ENCODE measurements at regions not wholly inside any gene's neighbourhood (a gene's known extent, or its start where the extent isn't known, plus 50 kb on each side); places are given as distances from the start of the nearest gene placed in this dataset.
"Not testable (repeated sequence)": the region's sequence is repeated elsewhere in the genome, so short reads cannot be mapped to it uniquely, and the experiment has no call there.

- no peaks in the 10 kb centered on the region for H3K36me3 ChIP-seq (ENCODE audit: control insufficient read depth in 5 of 5, insufficient read depth in 5 of 5, low read length in 5 of 5)
- H3K9me3 ChIP-seq (ENCODE audit: control insufficient read depth in 5 of 5, low read length in 5 of 5): peaks cover 0 to under 1% (median 0%) of the 10 kb centered on the region in 5 donors
- H3K27ac ChIP-seq (ENCODE audit: low read depth, low read length): no peak overlapping the region
- H3K27me3 ChIP-seq (ENCODE audit: control insufficient read depth in 5 of 5, insufficient read depth in 4 of 5, low read length in 5 of 5): no peaks in the 10 kb centered on the region
- no peaks in the 10 kb centered on the region for H3K4me1 ChIP-seq (ENCODE audit: control insufficient read depth in 5 of 5, insufficient read depth in 5 of 5, low read length in 5 of 5)
- no peak overlapping the region for H3K9ac ChIP-seq (ENCODE audit: low read length in 5 of 5)
- no peak overlapping the region for H3K4me3 ChIP-seq (ENCODE audit: low read depth in 1 of 5, low read length in 5 of 5)
Measured at GRCh38 chr7:86407291-86407690, 236.4 kb upstream of the GRM3 start.

DNA sequence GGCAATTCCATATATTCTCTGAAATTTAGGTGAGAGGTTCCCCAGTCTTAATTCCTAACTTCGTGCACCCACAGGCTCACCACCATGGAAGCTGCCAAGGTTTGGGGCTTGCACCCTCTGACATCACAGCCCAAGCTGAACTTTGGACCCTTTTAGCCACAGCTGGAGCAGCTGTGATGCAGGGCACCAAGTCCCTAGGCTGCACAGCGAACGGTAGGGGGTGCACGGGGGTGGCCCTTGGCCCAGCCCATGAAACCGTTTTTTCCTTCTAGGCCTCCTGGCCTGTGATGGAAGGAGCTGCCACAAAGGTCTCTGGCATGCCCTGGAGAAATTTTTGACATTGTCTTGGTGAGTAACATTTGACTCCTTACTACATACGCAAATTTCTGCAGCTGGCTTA, 251.9 kb upstream of the GRM3 start:
- no peaks in the 10 kb centered on the region for H3K4me1 ChIP-seq (ENCODE audit: control insufficient read depth in 5 of 5, insufficient read depth in 5 of 5, low read length in 5 of 5)
- H3K27me3 ChIP-seq (ENCODE audit: control insufficient read depth in 5 of 5, insufficient read depth in 4 of 5, low read length in 5 of 5): no peaks in the 10 kb centered on the region
- H3K9me3 ChIP-seq (ENCODE audit: control insufficient read depth in 5 of 5, low read length in 5 of 5): peaks cover 0 to 6% (median 0%) of the 10 kb centered on the region in 5 donors
- no peak overlapping the region for H3K27ac ChIP-seq (ENCODE audit: low read depth, low read length)
- no peak overlapping the region for H3K9ac ChIP-seq (ENCODE audit: low read length in 5 of 5)
- H3K4me3 ChIP-seq (ENCODE audit: low read depth in 1 of 5, low read length in 5 of 5): no peak overlapping the region
- H3K36me3 ChIP-seq (ENCODE audit: control insufficient read depth in 5 of 5, insufficient read depth in 5 of 5, low read length in 5 of 5): no peaks in the 10 kb centered on the region

GRCh38 chr7:86375602-86376001, 268.1 kb upstream of the GRM3 start:
- not testable (repeated sequence) for H3K4me3 ChIP-seq (ENCODE audit: low read depth in 1 of 5, low read length in 5 of 5); H3K9me3 ChIP-seq (ENCODE audit: control insufficient read depth in 5 of 5, low read length in 5 of 5); H3K36me3 ChIP-seq (ENCODE audit: control insufficient read depth in 5 of 5, insufficient read depth in 5 of 5, low read length in 5 of 5); H3K9ac ChIP-seq (ENCODE audit: low read length in 5 of 5); H3K27ac ChIP-seq (ENCODE audit: low read depth, low read length); H3K4me1 ChIP-seq (ENCODE audit: control insufficient read depth in 5 of 5, insufficient read depth in 5 of 5, low read length in 5 of 5); H3K27me3 ChIP-seq (ENCODE audit: control insufficient read depth in 5 of 5, insufficient read depth in 4 of 5, low read length in 5 of 5)

- H3K9me3 ChIP-seq (ENCODE audit: control insufficient read depth in 5 of 5, low read length in 5 of 5): peaks cover 0 to 3% (median 0%) of the 10 kb centered on the region in 5 donors
- H3K36me3 ChIP-seq (ENCODE audit: control insufficient read depth in 5 of 5, insufficient read depth in 5 of 5, low read length in 5 of 5): no peaks in the 10 kb centered on the region
- H3K4me3 ChIP-seq (ENCODE audit: low read depth in 1 of 5, low read length in 5 of 5): no peak overlapping the region
- no peak overlapping the region for H3K9ac ChIP-seq (ENCODE audit: low read length in 5 of 5)
- no peaks in the 10 kb centered on the region for H3K4me1 ChIP-seq (ENCODE audit: control insufficient read depth in 5 of 5, insufficient read depth in 5 of 5, low read length in 5 of 5)
- no peaks in the 10 kb centered on the region for H3K27me3 ChIP-seq (ENCODE audit: control insufficient read depth in 5 of 5, insufficient read depth in 4 of 5, low read length in 5 of 5)
- H3K27ac ChIP-seq (ENCODE audit: low read depth, low read length): no peak overlapping the region
Measured at GRCh38 chr7:86372262-86372661, 271.4 kb upstream of the GRM3 start.

DNA sequence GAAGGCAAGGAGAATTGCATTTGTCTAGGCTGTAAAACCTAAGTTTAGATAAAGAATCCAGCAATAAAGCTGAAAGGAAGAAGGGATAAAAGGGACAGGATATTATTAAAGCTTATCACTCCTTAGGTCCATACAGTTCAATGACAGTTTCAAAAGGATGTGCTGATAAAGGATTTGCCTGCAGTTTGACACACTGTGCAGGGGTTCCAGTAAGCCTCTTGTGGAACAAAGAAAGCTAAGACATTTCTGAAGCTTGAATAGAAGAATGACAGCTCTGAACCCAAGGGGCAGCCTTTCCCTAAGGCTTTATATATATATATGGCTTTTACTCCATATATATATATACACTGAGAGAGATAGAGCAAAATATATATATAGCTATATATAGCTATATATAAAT, 276.8 kb upstream of the GRM3 start:
- H3K36me3 ChIP-seq (ENCODE audit: control insufficient read depth in 5 of 5, insufficient read depth in 5 of 5, low read length in 5 of 5): no peaks in the 10 kb centered on the region

GRCh38 chr7:86340407-86340806, 303.3 kb upstream of the GRM3 start:
- H3K27ac ChIP-seq (ENCODE audit: low read depth, low read length); H3K36me3 ChIP-seq (ENCODE audit: control insufficient read depth in 5 of 5, insufficient read depth in 5 of 5, low read length in 5 of 5): not testable (repeated sequence)

More for the DNA sequence above, 276.8 kb upstream of the GRM3 start:
- H3K27me3 ChIP-seq (ENCODE audit: control insufficient read depth in 5 of 5, insufficient read depth in 4 of 5, low read length in 5 of 5): no peaks in the 10 kb centered on the region
- H3K4me3 ChIP-seq (ENCODE audit: low read depth in 1 of 5, low read length in 5 of 5): no peak overlapping the region
- H3K9ac ChIP-seq (ENCODE audit: low read length in 5 of 5): no peak overlapping the region
- H3K27ac ChIP-seq (ENCODE audit: low read depth, low read length): no peak overlapping the region
- peaks cover 0 to 3% (median 0%) of the 10 kb centered on the region in 5 donors for H3K9me3 ChIP-seq (ENCODE audit: control insufficient read depth in 5 of 5, low read length in 5 of 5)
- no peaks in the 10 kb centered on the region for H3K4me1 ChIP-seq (ENCODE audit: control insufficient read depth in 5 of 5, insufficient read depth in 5 of 5, low read length in 5 of 5)

DNA sequence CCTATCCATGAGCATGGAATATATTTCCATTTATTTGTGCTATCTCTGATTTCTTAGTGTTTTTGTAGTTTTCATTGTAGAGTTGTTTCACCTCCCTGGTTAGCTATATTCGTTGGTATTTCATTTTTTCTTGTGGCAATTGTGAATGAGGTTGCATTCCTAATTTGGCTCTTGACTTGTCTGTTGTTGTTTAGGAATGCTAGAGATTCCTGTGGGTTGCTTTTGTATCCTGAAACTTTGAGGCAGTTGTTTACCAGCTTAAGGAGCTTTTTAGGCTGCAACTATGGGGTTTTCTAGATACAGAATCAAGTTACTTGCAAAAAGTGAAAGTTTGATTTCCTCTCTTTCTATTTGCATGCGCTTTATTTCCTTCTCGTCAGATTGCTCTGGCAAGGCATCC, 304.7 kb upstream of the GRM3 start:
- Histone ChIP-seq H3K9me3 (ENCODE audit: control insufficient read depth in 5 of 5, low read length in 5 of 5) (no peaks in the 10 kb centered on the region), H3K27me3 (ENCODE audit: control insufficient read depth in 5 of 5, insufficient read depth in 4 of 5, low read length in 5 of 5) (no peaks in the 10 kb centered on the region), H3K9ac (ENCODE audit: low read length in 5 of 5) (no peak overlapping the region), H3K27ac (ENCODE audit: low read depth, low read length) (no peak overlapping the region), H3K4me1 (ENCODE audit: control insufficient read depth in 5 of 5, insufficient read depth in 5 of 5, low read length in 5 of 5) (no peaks in the 10 kb centered on the region), H3K36me3 (ENCODE audit: control insufficient read depth in 5 of 5, insufficient read depth in 5 of 5, low read length in 5 of 5) (no peaks in the 10 kb centered on the region), H3K4me3 (ENCODE audit: low read depth in 1 of 5, low read length in 5 of 5) (no peak overlapping the region)

More at GRCh38 chr7:86340407-86340806, 303.3 kb upstream of the GRM3 start:
- H3K4me1 ChIP-seq (ENCODE audit: control insufficient read depth in 5 of 5, insufficient read depth in 5 of 5, low read length in 5 of 5); H3K27me3 ChIP-seq (ENCODE audit: control insufficient read depth in 5 of 5, insufficient read depth in 4 of 5, low read length in 5 of 5); H3K9me3 ChIP-seq (ENCODE audit: control insufficient read depth in 5 of 5, low read length in 5 of 5); H3K9ac ChIP-seq (ENCODE audit: low read length in 5 of 5); H3K4me3 ChIP-seq (ENCODE audit: low read depth in 1 of 5, low read length in 5 of 5): not testable (repeated sequence)

DNA sequence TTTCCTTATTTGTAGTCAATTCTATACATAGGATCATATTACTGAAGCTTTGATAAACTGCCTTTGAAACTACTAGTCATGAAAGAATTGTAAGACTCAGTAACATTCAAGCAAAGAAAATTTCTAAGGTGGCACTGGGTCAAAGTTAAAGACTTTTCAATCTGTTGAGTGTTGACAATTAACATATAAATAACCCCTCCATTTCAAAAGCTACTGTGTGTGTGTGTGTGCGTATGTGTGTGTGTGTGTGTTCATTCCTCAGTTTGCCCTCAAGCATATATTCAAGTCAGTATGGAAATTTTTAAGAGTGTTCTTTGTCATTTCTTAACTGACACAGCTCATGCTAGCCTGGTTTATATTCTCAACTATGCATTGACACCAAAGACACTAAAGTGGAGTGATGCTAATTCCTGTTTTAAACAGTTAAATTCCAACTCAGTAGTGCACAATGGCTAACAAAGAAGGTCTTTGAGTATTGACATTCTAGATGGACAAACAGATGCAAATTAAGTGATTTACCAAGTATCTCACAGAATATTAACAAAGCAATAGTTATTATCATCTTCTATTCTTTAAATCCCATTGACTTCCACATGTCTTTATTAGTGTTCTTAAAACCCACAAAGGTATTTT, 314.8 kb upstream of the GRM3 start:
- Histone ChIP-seq H3K27me3 (ENCODE audit: control insufficient read depth in 5 of 5, insufficient read depth in 4 of 5, low read length in 5 of 5) (no peaks in the 10 kb centered on the region), H3K27ac (ENCODE audit: low read depth, low read length) (no peak overlapping the region), H3K9ac (ENCODE audit: low read length in 5 of 5) (no peak overlapping the region), H3K4me1 (ENCODE audit: control insufficient read depth in 5 of 5, insufficient read depth in 5 of 5, low read length in 5 of 5) (no peaks in the 10 kb centered on the region), H3K4me3 (ENCODE audit: low read depth in 1 of 5, low read length in 5 of 5) (no peak overlapping the region), H3K9me3 (ENCODE audit: control insufficient read depth in 5 of 5, low read length in 5 of 5) (no peaks in the 10 kb centered on the region), H3K36me3 (ENCODE audit: control insufficient read depth in 5 of 5, insufficient read depth in 5 of 5, low read length in 5 of 5) (no peaks in the 10 kb centered on the region)

- no peak overlapping the region for H3K27ac ChIP-seq (ENCODE audit: low read depth, low read length)
- H3K27me3 ChIP-seq (ENCODE audit: control insufficient read depth in 5 of 5, insufficient read depth in 4 of 5, low read length in 5 of 5): no peaks in the 10 kb centered on the region
- H3K36me3 ChIP-seq (ENCODE audit: control insufficient read depth in 5 of 5, insufficient read depth in 5 of 5, low read length in 5 of 5): no peaks in the 10 kb centered on the region
- no peaks in the 10 kb centered on the region for H3K9me3 ChIP-seq (ENCODE audit: control insufficient read depth in 5 of 5, low read length in 5 of 5)
- no peaks in the 10 kb centered on the region for H3K4me1 ChIP-seq (ENCODE audit: control insufficient read depth in 5 of 5, insufficient read depth in 5 of 5, low read length in 5 of 5)
- no peak overlapping the region for H3K9ac ChIP-seq (ENCODE audit: low read length in 5 of 5)
- no peak overlapping the region for H3K4me3 ChIP-seq (ENCODE audit: low read depth in 1 of 5, low read length in 5 of 5)
Measured at GRCh38 chr7:86326847-86327246, 316.9 kb upstream of the GRM3 start.

GRCh38 chr7:86320889-86321288, 322.8 kb upstream of the GRM3 start:
- Histone ChIP-seq H3K27ac (ENCODE audit: low read depth, low read length) (no peak overlapping the region), H3K4me3 (ENCODE audit: low read depth in 1 of 5, low read length in 5 of 5) (no peak overlapping the region), H3K36me3 (ENCODE audit: control insufficient read depth in 5 of 5, insufficient read depth in 5 of 5, low read length in 5 of 5) (no peaks in the 10 kb centered on the region), H3K9ac (ENCODE audit: low read length in 5 of 5) (no peak overlapping the region), H3K4me1 (ENCODE audit: control insufficient read depth in 5 of 5, insufficient read depth in 5 of 5, low read length in 5 of 5) (no peaks in the 10 kb centered on the region), H3K27me3 (ENCODE audit: control insufficient read depth in 5 of 5, insufficient read depth in 4 of 5, low read length in 5 of 5) (no peaks in the 10 kb centered on the region), H3K9me3 (ENCODE audit: control insufficient read depth in 5 of 5, low read length in 5 of 5) (no peaks in the 10 kb centered on the region)

DNA sequence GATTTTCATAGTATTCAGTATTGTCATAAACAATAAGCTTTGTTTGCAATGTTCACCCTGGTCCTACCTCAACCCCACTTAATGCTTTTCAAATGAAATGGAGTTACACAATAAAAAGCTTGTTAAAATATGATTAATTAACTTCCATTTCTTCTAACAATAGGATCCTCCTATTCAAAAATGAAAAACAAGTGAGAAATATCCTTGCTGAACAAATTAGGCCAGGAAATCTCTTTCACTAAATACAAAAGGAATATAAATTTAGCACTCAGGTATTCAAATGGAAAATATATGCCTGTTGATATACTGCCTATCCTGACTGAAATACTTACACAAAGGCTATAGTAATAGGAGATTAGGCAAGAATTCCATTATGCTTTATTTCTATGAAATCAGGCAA, 323.4 kb upstream of the GRM3 start:
- no peaks in the 10 kb centered on the region for H3K36me3 ChIP-seq (ENCODE audit: control insufficient read depth in 5 of 5, insufficient read depth in 5 of 5, low read length in 5 of 5)
- H3K9me3 ChIP-seq (ENCODE audit: control insufficient read depth in 5 of 5, low read length in 5 of 5): no peaks in the 10 kb centered on the region
- no peaks in the 10 kb centered on the region for H3K4me1 ChIP-seq (ENCODE audit: control insufficient read depth in 5 of 5, insufficient read depth in 5 of 5, low read length in 5 of 5)
- no peak overlapping the region for H3K4me3 ChIP-seq (ENCODE audit: low read depth in 1 of 5, low read length in 5 of 5)
- no peak overlapping the region for H3K9ac ChIP-seq (ENCODE audit: low read length in 5 of 5)
- no peak overlapping the region for H3K27ac ChIP-seq (ENCODE audit: low read depth, low read length)
- no peaks in the 10 kb centered on the region for H3K27me3 ChIP-seq (ENCODE audit: control insufficient read depth in 5 of 5, insufficient read depth in 4 of 5, low read length in 5 of 5)
